ENCODE measurements at regions not wholly inside any gene's neighbourhood (a gene's known extent, or its start where the extent isn't known, plus 50 kb on each side); places are given as distances from the start of the nearest gene placed in this dataset.

DNA sequence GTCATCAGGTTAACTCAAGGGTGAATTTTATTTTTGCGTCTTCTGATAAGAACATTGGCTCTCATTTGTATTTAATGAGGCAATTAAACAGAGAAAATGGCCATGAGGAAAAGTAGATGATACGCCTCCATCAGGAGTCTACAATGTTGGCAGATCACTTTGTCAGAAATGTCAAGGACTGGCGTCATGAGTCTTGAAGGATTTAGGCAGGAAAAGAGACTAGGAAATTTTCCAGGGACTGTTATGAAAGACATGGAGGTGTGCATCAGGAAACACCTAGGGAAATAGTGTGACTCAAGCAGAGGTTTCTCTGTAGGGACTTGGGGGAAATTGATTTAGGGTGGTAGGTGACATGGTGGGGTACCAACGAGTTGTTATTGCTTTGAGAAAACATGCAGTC lies 53.4 kb upstream of the SLC35B4 start:
- CTCF ChIA-PET, result no interaction called here
- no peak for ATAC-seq
- BruUV-seq (replicated peaks), result no TSS peak

DNA sequence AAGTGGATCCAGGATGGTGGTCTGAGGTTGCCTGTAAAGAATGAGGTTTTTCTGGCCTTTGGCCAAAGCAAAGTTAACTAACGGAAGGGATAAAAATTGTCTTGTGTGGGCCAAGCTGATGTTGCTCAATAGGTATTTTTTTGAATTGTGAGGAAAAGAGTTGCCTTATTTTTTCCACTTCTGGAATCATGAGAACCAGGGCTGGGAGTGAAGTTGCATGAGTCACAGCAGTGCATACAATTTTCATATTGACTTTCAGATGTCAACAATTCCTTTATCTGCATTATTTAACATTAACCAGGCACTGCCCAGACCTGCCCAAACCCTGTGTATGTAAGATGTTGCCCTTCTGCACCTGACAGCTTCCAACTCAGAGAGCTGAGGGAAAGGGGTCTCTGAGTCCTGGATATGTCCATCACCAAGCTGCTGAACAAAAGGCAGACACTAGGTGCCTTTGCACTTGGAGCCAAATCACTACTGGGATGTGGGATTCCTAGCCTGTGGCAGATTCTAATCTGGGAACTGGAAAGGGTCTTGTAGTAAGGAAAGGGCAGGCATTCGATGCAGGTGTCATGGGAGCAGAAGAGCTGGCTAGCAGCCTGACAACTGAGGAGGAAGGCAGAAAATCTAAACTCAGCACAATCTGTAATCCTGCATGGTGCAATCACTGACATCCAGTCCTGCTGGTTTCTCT lies 52.3 kb upstream of the SLC35B4 start:
- POLR2A ChIA-PET, result no interaction called here
- no peak for DNase-seq (ENCODE audit: low read depth, low spot score)
- TF ChIP-seq, protein P1, sequence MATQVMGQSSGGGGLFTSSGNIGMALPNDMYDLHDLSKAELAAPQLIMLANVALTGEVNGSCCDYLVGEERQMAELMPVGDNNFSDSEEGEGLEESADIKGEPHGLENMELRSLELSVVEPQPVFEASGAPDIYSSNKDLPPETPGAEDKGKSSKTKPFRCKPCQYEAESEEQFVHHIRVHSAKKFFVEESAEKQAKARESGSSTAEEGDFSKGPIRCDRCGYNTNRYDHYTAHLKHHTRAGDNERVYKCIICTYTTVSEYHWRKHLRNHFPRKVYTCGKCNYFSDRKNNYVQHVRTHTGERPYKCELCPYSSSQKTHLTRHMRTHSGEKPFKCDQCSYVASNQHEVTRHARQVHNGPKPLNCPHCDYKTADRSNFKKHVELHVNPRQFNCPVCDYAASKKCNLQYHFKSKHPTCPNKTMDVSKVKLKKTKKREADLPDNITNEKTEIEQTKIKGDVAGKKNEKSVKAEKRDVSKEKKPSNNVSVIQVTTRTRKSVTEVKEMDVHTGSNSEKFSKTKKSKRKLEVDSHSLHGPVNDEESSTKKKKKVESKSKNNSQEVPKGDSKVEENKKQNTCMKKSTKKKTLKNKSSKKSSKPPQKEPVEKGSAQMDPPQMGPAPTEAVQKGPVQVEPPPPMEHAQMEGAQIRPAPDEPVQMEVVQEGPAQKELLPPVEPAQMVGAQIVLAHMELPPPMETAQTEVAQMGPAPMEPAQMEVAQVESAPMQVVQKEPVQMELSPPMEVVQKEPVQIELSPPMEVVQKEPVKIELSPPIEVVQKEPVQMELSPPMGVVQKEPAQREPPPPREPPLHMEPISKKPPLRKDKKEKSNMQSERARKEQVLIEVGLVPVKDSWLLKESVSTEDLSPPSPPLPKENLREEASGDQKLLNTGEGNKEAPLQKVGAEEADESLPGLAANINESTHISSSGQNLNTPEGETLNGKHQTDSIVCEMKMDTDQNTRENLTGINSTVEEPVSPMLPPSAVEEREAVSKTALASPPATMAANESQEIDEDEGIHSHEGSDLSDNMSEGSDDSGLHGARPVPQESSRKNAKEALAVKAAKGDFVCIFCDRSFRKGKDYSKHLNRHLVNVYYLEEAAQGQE (IDR thresholded peaks at IDR 0.05; ENCODE audit: insufficient read depth in 1 of 2, low read depth in 2 of 2, low read length in 1 of 2), result no peak
- TF ChIP-seq, protein P2, sequence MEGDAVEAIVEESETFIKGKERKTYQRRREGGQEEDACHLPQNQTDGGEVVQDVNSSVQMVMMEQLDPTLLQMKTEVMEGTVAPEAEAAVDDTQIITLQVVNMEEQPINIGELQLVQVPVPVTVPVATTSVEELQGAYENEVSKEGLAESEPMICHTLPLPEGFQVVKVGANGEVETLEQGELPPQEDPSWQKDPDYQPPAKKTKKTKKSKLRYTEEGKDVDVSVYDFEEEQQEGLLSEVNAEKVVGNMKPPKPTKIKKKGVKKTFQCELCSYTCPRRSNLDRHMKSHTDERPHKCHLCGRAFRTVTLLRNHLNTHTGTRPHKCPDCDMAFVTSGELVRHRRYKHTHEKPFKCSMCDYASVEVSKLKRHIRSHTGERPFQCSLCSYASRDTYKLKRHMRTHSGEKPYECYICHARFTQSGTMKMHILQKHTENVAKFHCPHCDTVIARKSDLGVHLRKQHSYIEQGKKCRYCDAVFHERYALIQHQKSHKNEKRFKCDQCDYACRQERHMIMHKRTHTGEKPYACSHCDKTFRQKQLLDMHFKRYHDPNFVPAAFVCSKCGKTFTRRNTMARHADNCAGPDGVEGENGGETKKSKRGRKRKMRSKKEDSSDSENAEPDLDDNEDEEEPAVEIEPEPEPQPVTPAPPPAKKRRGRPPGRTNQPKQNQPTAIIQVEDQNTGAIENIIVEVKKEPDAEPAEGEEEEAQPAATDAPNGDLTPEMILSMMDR (IDR thresholded peaks at IDR 0.05), result no peak
- TF ChIP-seq POLR2AphosphoS5 (IDR thresholded peaks at IDR 0.05; ENCODE audit: low read depth, low read length) (no peak), TCF7L2 (IDR thresholded peaks at IDR 0.05; ENCODE audit: low read depth, low read length) (no peak), SIN3A (IDR thresholded peaks at IDR 0.05; ENCODE audit: borderline replicate concordance, insufficient read depth, low read depth, low read length) (no peak)
- BruUV-seq (replicated peaks), result no TSS peak
- CTCF ChIA-PET, result no interaction called here
- in situ Hi-C loops (cut with HindIII; ENCODE audit: low pct_unique_long_range_greater_than_20kb, low sequenced_read_pairs), result no loop called here
- H3K36me3 ChIP-seq (ENCODE audit: control insufficient read depth, insufficient read depth, low read length), result no peaks in the 10 kb centered on the region
- ATAC-seq, result no peak
- no peak overlapping the region for H3K27ac ChIP-seq (ENCODE audit: low read length)
- no peak overlapping the region for H3K4me3 ChIP-seq (ENCODE audit: low read depth in 2 of 2, low read length in 2 of 2)
- intact Hi-C loops (cut with micrococcal nuclease; ENCODE audit: unreplicated experiment), result no loop called here
- H3K4me1 ChIP-seq (ENCODE audit: control insufficient read depth, insufficient read depth, low read length), result no peaks in the 10 kb centered on the region
- no peaks in the 10 kb centered on the region for H3K9me3 ChIP-seq (ENCODE audit: control insufficient read depth, insufficient read depth, low read depth, low read length)
- peaks cover 15% of the 10 kb centered on the region for H3K27me3 ChIP-seq (ENCODE audit: control insufficient read depth, insufficient read depth, low read length)

More for the DNA sequence above, 53.4 kb upstream of the SLC35B4 start:
- Histone ChIP-seq H3K4me3 (ENCODE audit: low read depth in 2 of 2, low read length in 2 of 2) (no peak overlapping the region), H3K4me1 (ENCODE audit: control insufficient read depth, insufficient read depth, low read length) (no peaks in the 10 kb centered on the region), H3K36me3 (ENCODE audit: control insufficient read depth, insufficient read depth, low read length) (no peaks in the 10 kb centered on the region), H3K9me3 (ENCODE audit: control insufficient read depth, insufficient read depth, low read depth, low read length) (no peaks in the 10 kb centered on the region), H3K27ac (ENCODE audit: low read length) (no peak overlapping the region), H3K27me3 (ENCODE audit: control insufficient read depth, insufficient read depth, low read length) (peaks cover 15% of the 10 kb centered on the region)
- intact Hi-C loops (cut with micrococcal nuclease; ENCODE audit: unreplicated experiment) (no loop called here), in situ Hi-C loops (cut with HindIII; ENCODE audit: low pct_unique_long_range_greater_than_20kb, low sequenced_read_pairs) (no loop called here)
- POLR2A ChIA-PET, result no interaction called here
- no peak for DNase-seq (ENCODE audit: low read depth, low spot score)
- no peak for TF ChIP-seq TCF7L2 (IDR thresholded peaks at IDR 0.05; ENCODE audit: low read depth, low read length)
- no peak for TF ChIP-seq SIN3A (IDR thresholded peaks at IDR 0.05; ENCODE audit: borderline replicate concordance, insufficient read depth, low read depth, low read length)
- TF ChIP-seq, protein P2 (IDR thresholded peaks at IDR 0.05), result no peak
- TF ChIP-seq, protein P1 (IDR thresholded peaks at IDR 0.05; ENCODE audit: insufficient read depth in 1 of 2, low read depth in 2 of 2, low read length in 1 of 2), result no peak
- no peak for TF ChIP-seq POLR2AphosphoS5 (IDR thresholded peaks at IDR 0.05; ENCODE audit: low read depth, low read length)
